ENCODE measurements at regions not wholly inside any gene's neighbourhood (a gene's known extent, or its start where the extent isn't known, plus 50 kb on each side); places are given as distances from the start of the nearest gene placed in this dataset.

DNA sequence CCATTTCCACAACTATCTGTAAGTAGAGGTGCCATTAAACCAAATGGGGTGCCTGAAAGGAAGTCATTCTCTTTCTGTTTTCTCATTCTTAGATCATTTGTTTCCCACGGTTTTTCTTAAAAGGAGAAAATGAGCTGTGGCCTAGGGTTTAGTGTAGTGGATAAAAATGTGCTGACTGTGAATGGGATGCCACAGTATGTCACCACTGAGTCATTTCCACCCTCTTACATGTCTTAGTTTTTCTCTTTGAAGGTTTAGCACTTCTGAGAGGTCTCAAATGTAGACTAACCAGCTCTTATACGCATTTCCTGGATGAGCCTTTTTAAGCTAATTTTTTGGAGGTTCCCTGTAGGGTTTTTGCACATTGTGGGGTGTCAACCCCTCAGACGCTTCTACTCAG is 244.5 kb upstream of the SPANXN1 start:
- DNase-seq: peak; percentile 24

DNA sequence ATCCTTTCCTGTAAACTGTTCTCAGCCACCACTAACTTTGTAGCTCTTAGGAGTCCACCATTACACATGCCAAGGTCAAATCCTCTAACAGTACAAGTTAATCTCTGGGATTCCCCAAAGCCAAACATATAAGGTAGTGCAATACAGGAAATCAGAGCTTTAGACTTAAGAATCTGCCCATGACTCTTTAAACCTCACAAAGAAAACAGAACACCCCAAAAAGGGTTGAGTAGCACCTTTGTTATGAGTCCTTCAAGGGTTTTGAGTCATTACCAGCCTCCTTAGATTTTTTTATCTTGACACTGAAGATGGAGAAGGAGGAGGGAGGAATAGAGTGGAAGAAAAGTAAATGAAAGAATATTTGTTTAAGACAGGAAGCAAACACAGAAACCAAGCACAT is 243.9 kb upstream of the SPANXN1 start:
- peak; percentile 5 for DNase-seq

DNA sequence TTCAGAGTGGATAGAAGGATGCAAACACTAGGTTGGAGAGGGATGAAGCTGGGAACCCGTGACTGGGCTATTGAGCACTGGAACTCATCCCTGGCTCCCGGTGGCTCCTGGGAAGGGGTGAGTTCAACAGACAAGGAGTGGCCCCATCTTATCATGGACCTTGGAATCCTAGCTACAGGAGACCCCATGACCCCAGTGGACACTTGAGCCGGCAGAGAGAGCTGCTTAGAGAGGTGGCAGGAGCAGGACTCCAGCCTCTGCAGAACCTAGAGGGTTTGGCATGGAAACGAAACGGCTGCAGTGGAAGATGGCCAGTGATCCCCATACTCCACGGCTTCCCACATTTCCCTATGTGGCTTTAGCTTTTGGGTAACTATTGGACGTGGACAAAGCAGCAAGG is 205.8 kb upstream of the SPANXN1 start:
- DNase-seq: no peak

DNA sequence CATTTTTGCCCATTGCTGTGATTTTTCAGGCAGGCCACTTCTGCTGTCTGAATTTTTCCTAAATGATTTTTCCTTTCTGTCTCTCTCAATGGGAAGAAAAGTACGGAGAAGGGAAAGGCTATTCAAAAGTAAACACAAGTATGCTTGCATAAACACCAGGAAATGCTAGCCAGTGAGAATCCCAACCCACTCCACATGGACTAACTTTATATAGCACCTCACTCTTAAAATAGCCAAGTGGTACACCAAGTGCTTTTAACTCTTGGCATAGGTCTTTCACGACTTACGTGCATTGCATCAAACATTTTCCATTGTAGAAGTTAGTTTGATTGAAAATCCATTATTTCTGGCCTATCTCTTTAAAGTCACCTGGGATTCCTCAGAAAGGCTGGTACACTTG is 178.9 kb upstream of the SPANXN1 start:
- DNase-seq: no peak

DNA sequence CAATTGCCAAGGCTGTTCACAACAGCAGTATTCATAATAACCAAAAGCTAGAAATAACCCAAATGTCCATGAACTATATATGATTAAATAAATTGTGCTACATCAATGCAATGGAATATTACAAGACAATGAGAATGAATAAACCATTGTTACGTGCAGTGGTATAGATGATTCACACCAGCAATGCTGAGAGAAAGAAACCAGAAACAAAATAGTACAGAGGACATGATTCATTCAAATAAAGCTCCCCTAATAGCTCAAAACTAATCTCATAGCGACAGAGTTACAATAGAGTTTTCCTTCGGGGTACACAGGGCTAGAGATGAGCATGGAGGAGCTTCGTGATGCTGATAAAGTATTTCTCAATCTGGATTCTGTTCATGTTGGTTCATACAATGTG is 148.1 kb upstream of the SPANXN1 start:
- no peak for DNase-seq

Measured in fibroblast of skin of back (primary cell).